ENCODE measurements at regions not wholly inside any gene's neighbourhood (a gene's known extent, or its start where the extent isn't known, plus 50 kb on each side); places are given as distances from the start of the nearest gene placed in this dataset.

GRCh38 chr11:90774727-90775566 lies 552.1 kb upstream of the CHORDC1 start:
- Histone ChIP-seq H3K4me2 (no peak overlapping the region), H3K4me1 (ENCODE audit: low read depth, poor library complexity, severe bottlenecking) (no peaks in the 10 kb centered on the region), H2AFZ (ENCODE audit: low read depth) (no peak overlapping the region), H3K79me2 (ENCODE audit: insufficient read depth, low read depth) (no peaks in the 10 kb centered on the region), H4K20me1 (ENCODE audit: insufficient read depth) (no peaks in the 10 kb centered on the region), H3K36me3 (ENCODE audit: insufficient read depth) (no peaks in the 10 kb centered on the region), H3K27ac (no peak overlapping the region), H3K27me3 (ENCODE audit: insufficient read depth, low read depth) (no peaks in the 10 kb centered on the region), H3K4me3 (IDR thresholded peaks at IDR 0.05; ENCODE audit: insufficient read depth, low read depth, low read length) (no peak overlapping the region), H3K9ac (no peak overlapping the region)
- TF ChIP-seq CTCF (conservative IDR thresholded peaks at IDR 0.05; ENCODE audit: low read depth, low read length) = no peak

- Histone ChIP-seq H3K79me2 (ENCODE audit: insufficient read depth, low read depth) (no peaks in the 10 kb centered on the region), H3K36me3 (ENCODE audit: insufficient read depth) (no peaks in the 10 kb centered on the region), H3K4me2 (no peak overlapping the region), H3K9ac (no peak overlapping the region), H3K27ac (no peak overlapping the region), H2AFZ (ENCODE audit: low read depth) (no peak overlapping the region), H3K27me3 (ENCODE audit: insufficient read depth, low read depth) (no peaks in the 10 kb centered on the region), H3K4me1 (ENCODE audit: low read depth, poor library complexity, severe bottlenecking) (no peaks in the 10 kb centered on the region), H4K20me1 (ENCODE audit: insufficient read depth) (no peaks in the 10 kb centered on the region), H3K4me3 (IDR thresholded peaks at IDR 0.05; ENCODE audit: insufficient read depth, low read depth, low read length) (no peak overlapping the region)
- no peak for TF ChIP-seq CTCF (conservative IDR thresholded peaks at IDR 0.05; ENCODE audit: low read depth, low read length)
Measured at GRCh38 chr11:90770007-90770406, 547.2 kb upstream of the CHORDC1 start.

GRCh38 chr11:90766121-90766520 lies 543.3 kb upstream of the CHORDC1 start:
- Histone ChIP-seq H4K20me1 (ENCODE audit: insufficient read depth) (no peaks in the 10 kb centered on the region), H3K9ac (no peak overlapping the region), H3K4me1 (ENCODE audit: low read depth, poor library complexity, severe bottlenecking) (no peaks in the 10 kb centered on the region), H3K27me3 (ENCODE audit: insufficient read depth, low read depth) (no peaks in the 10 kb centered on the region), H2AFZ (ENCODE audit: low read depth) (no peak overlapping the region), H3K27ac (no peak overlapping the region), H3K4me3 (IDR thresholded peaks at IDR 0.05; ENCODE audit: insufficient read depth, low read depth, low read length) (no peak overlapping the region), H3K4me2 (no peak overlapping the region), H3K36me3 (ENCODE audit: insufficient read depth) (no peaks in the 10 kb centered on the region), H3K79me2 (ENCODE audit: insufficient read depth, low read depth) (no peaks in the 10 kb centered on the region)
- TF ChIP-seq CTCF (conservative IDR thresholded peaks at IDR 0.05; ENCODE audit: low read depth, low read length) = no peak

GRCh38 chr11:90764691-90765090 lies 541.8 kb upstream of the CHORDC1 start:
- Histone ChIP-seq H3K4me3 (IDR thresholded peaks at IDR 0.05; ENCODE audit: insufficient read depth, low read depth, low read length) (no peak overlapping the region), H4K20me1 (ENCODE audit: insufficient read depth) (no peaks in the 10 kb centered on the region), H3K4me1 (ENCODE audit: low read depth, poor library complexity, severe bottlenecking) (no peaks in the 10 kb centered on the region), H3K79me2 (ENCODE audit: insufficient read depth, low read depth) (no peaks in the 10 kb centered on the region), H3K36me3 (ENCODE audit: insufficient read depth) (no peaks in the 10 kb centered on the region), H3K27ac (no peak overlapping the region), H2AFZ (ENCODE audit: low read depth) (no peak overlapping the region), H3K27me3 (ENCODE audit: insufficient read depth, low read depth) (no peaks in the 10 kb centered on the region), H3K4me2 (no peak overlapping the region), H3K9ac (no peak overlapping the region)
- TF ChIP-seq CTCF (conservative IDR thresholded peaks at IDR 0.05; ENCODE audit: low read depth, low read length) = no peak
